Right atrium auricular region (tissue), 2 donors: ENCODE measurements at regions not wholly inside any gene's neighbourhood (a gene's known extent, or its start where the extent isn't known, plus 50 kb on each side); places are given as distances from the start of the nearest gene placed in this dataset.

Source experiments
- DNase-seq: peaks from one replicate; pipeline ENCODE4 v3.0.0-alpha.2; 2019; ENCODE audit warnings: low spot score
- H3K27ac ChIP-seq, 2 donors: fragments of 200-600 bp; sonication (generic); 1 replicate in 1 of 2; 2 replicates in 1 of 2; pipeline ENCODE4 v1.5.1; 2016 to 2019
- H3K27me3 ChIP-seq, 2 donors: fragments of 200-600 bp; sonication (generic); one replicate each; pipeline versions ENCODE4 v1.5.1 to v1.6.0; 2017 to 2019
- H3K36me3 ChIP-seq: fragments of 200-600 bp; sonication (generic); one replicate; pipeline ENCODE4 v1.5.1; 2016
- H3K4me1 ChIP-seq, 2 donors: fragments of 200-600 bp; sonication (generic); one replicate each; pipeline versions ENCODE4 v1.5.1 to v1.6.0; 2017 to 2019
- H3K4me3 ChIP-seq, 2 donors: fragments of 200-600 bp; sonication (generic); 1 replicate in 1 of 2; 2 replicates in 1 of 2; pipeline ENCODE4 v1.5.1; 2017 to 2019; ENCODE audit warnings: mild to moderate bottlenecking in 1 of 2, moderate library complexity in 1 of 2
- H3K9me3 ChIP-seq, 2 donors: fragments of 200-600 bp; sonication (generic); one replicate each; pipeline ENCODE4 v1.5.1; 2019
- CTCF ChIP-seq, 2 donors: fragments of 200-600 bp; sonication (generic); IDR thresholded peaks; one replicate each; pipeline ENCODE4 v1.5.1; 2019; ENCODE audit warnings: antibody characterized with exemption in 2 of 2

DNA sequence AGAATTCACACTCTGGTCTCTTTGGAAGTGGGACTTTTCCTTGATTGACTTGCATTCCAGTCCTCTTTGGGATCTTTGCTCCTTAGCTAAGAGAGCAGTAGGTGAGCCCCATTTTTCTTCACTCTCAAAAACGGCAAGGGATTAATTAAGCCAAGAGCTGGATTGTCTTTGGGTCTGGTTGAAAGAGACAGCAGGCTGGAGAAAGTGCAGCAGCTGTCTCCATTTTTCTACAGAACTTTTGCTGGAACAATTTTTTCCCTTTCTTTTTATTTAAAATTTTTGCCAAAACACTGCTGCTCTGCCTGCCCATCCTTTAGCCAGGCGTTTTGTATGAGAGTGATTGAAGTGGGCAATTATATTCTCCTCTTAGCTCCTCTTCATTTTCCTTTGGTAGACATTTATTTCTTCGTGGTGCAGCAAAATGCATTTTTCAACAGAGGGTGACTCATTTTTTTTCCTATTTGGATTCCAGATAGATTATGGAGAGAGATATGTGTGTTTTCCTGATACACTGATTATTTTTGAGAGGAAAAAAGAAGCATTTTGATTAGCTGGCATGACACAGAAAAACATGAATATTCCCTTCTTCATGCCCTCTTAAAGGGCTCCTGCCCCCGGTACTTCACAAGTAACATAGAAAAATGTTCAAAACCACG lies 371.2 kb upstream of the NBEA start:
- no peak for TF ChIP-seq CTCF (IDR thresholded peaks at IDR 0.05)
- no peak for DNase-seq
- H3K9me3 ChIP-seq: no peaks in the 10 kb centered on the region
- H3K4me1 ChIP-seq: no peaks in the 10 kb centered on the region
- no peaks in the 10 kb centered on the region for H3K27me3 ChIP-seq
- no peak overlapping the region for H3K27ac ChIP-seq
- H3K36me3 ChIP-seq: no peaks in the 10 kb centered on the region
- H3K4me3 ChIP-seq: no peak overlapping the region

DNA sequence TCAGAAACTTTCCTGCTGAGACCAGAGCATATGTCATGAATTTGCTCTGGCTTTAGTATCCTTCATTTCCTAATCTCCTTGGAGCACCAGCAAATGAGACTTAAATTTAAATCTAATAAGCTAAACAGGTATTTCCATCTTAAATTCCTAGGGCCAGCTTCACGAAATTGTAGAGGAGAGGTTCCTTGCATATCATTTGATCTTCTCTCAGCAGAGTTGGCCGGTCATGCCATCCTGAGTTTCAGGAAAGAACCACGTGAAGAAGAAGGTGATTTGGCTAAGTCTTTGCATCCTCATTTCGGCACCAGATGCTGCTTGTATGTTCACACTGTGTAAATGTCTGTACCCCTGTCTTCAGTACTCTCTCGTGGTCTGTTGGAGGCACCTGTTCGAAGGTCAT lies 370.4 kb upstream of the NBEA start:
- no peaks in the 10 kb centered on the region for H3K4me1 ChIP-seq
- TF ChIP-seq CTCF (IDR thresholded peaks at IDR 0.05): no peak
- no peaks in the 10 kb centered on the region for H3K9me3 ChIP-seq
- H3K27ac ChIP-seq: no peak overlapping the region
- no peak for DNase-seq
- no peaks in the 10 kb centered on the region for H3K36me3 ChIP-seq
- no peak overlapping the region for H3K4me3 ChIP-seq
- no peaks in the 10 kb centered on the region for H3K27me3 ChIP-seq

DNA sequence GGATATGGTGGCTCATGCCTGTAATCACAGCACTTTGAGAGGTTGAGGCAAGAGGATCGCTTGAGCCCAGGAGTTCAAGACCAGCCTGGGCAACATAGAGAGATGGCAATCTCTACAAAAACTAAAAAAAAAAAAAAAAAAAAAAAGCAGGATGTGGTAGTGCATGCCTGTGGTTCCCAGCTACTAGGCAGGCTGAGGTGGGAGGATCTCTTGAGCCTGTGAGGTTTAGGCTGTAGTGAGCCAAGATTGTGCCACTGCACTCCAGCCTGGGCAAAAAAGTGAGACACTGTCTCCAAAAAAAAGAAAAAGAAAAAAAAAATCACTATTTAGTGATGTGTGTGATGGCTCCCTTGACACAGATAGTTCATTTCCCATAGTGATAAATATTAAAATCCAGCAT lies 365.0 kb upstream of the NBEA start:
- no peak for TF ChIP-seq CTCF (IDR thresholded peaks at IDR 0.05)
- no peaks in the 10 kb centered on the region for H3K9me3 ChIP-seq
- H3K4me1 ChIP-seq: no peaks in the 10 kb centered on the region
- H3K4me3 ChIP-seq: no peak overlapping the region
- no peak for DNase-seq
- H3K36me3 ChIP-seq: no peaks in the 10 kb centered on the region
- H3K27ac ChIP-seq: no peak overlapping the region
- H3K27me3 ChIP-seq: no peaks in the 10 kb centered on the region

DNA sequence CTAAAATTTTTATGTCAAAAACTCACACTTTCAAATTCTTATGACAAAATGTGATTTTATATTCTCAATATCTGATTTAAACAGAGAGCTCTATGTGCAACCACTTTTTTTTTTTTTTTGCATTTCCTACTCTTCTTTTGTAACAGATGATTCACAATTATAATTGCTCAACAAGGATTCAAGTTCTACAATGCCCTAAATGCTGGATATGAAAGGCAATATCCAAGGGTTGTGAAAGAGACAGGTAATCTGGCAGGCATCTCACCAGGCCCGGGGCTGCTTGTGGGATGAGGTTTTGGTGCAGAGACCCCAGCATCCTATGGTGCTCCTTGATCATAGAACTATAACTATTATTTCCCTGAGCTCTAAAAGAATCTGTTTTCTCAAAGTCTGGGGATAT lies 363.6 kb upstream of the NBEA start:
- Histone ChIP-seq H3K4me1 (no peaks in the 10 kb centered on the region), H3K9me3 (no peaks in the 10 kb centered on the region), H3K27ac (no peak overlapping the region), H3K36me3 (no peaks in the 10 kb centered on the region), H3K4me3 (no peak overlapping the region), H3K27me3 (no peaks in the 10 kb centered on the region)
- no peak for DNase-seq
- no peak for TF ChIP-seq CTCF (IDR thresholded peaks at IDR 0.05)

DNA sequence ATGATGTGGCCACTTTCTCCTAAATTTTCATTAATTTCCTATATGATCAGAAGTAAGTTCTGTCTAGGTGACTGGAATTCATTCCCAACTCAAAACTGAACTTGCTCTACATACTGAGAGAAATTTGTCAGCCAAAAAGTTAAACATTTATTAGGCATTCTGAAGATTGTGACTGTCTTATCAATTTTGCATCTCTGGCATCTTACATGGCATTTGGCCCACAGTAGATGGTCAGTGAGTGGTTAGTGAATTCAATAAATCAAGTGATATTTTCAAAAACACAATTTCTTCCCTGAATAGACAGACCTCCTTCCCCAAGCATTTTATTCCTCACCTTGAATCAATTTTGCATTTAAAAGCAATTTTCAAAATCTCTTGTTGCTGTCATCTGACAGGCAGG lies 363.2 kb upstream of the NBEA start:
- H3K27me3 ChIP-seq: no peaks in the 10 kb centered on the region

More for the DNA sequence above, 363.2 kb upstream of the NBEA start:
- H3K27ac ChIP-seq: no peak overlapping the region
- H3K4me1 ChIP-seq: no peaks in the 10 kb centered on the region
- H3K4me3 ChIP-seq: no peak overlapping the region
- no peak for TF ChIP-seq CTCF (IDR thresholded peaks at IDR 0.05)
- DNase-seq: no peak
- no peaks in the 10 kb centered on the region for H3K9me3 ChIP-seq
- H3K36me3 ChIP-seq: no peaks in the 10 kb centered on the region
